IPS-20b (cell line): ENCODE measurements at regions not wholly inside any gene's neighbourhood (a gene's known extent, or its start where the extent isn't known, plus 50 kb on each side); places are given as distances from the start of the nearest gene placed in this dataset.
"Not testable (repeated sequence)": the region's sequence is repeated elsewhere in the genome, so short reads cannot be mapped to it uniquely, and the experiment has no call there.

ENCODE experiments used
- H3K27ac ChIP-seq: one replicate; pipeline ENCODE4 v1.5.1; 2013; ENCODE audit warnings: low read length
- H3K27me3 ChIP-seq: 2 replicates; pipeline ENCODE4 v1.6.1; 2013; ENCODE audit warnings: mild to moderate bottlenecking, low read length, inconsistent platforms; ENCODE audit not compliant: insufficient read depth
- H3K36me3 ChIP-seq: 2 replicates; pipeline ENCODE4 v1.6.1; 2013; ENCODE audit warnings: low read depth, mild to moderate bottlenecking, inconsistent platforms, low read length, moderate library complexity; ENCODE audit not compliant: insufficient read depth
- H3K4me1 ChIP-seq: 2 replicates; pipeline ENCODE4 v1.6.1; 2013; ENCODE audit warnings: mild to moderate bottlenecking, control low read depth, inconsistent platforms, low read length, moderate library complexity; ENCODE audit not compliant: insufficient read depth
- H3K4me3 ChIP-seq: 2 replicates; pipeline ENCODE4 v1.5.1; 2013; ENCODE audit warnings: mild to moderate bottlenecking, low read length, inconsistent platforms
- H3K9ac ChIP-seq: 2 replicates; pipeline ENCODE4 v1.6.1; 2013; ENCODE audit warnings: low read depth, mild to moderate bottlenecking, inconsistent platforms, low read length, moderate library complexity
- H3K9me3 ChIP-seq: 2 replicates; pipeline ENCODE4 v1.6.1; 2013; ENCODE audit warnings: mild to moderate bottlenecking, low read depth, low read length, inconsistent platforms; ENCODE audit not compliant: insufficient read depth

- H3K27me3 ChIP-seq = no peaks in the 10 kb centered on the region
- no peak overlapping the region for H3K27ac ChIP-seq
- H3K9ac ChIP-seq = no peak overlapping the region
- H3K4me3 ChIP-seq = no peak overlapping the region
- H3K4me1 ChIP-seq = 0 out of 2 replicates have a peak, but pooled peaks cover 6% of the 10 kb centered on the region
- no peaks in the 10 kb centered on the region for H3K9me3 ChIP-seq
- H3K36me3 ChIP-seq = no peaks in the 10 kb centered on the region
These were observed 73.3 kb upstream of the PRKG1 start for GRCh38 chr10:51000976-51001375.

GRCh38 chr10:51001587-51001986 lies 72.7 kb upstream of the PRKG1 start:
- Histone ChIP-seq H3K27ac (no peak overlapping the region), H3K9me3 (no peaks in the 10 kb centered on the region), H3K4me1 (peaks cover 12% of the 10 kb centered on the region; the same call in 1 of the 2 replicates), H3K9ac (no peak overlapping the region), H3K27me3 (no peaks in the 10 kb centered on the region), H3K4me3 (no peak overlapping the region), H3K36me3 (no peaks in the 10 kb centered on the region)

- Histone ChIP-seq H3K4me1 (peaks cover 13% of the 10 kb centered on the region; the same call in 1 of the 2 replicates), H3K36me3 (no peaks in the 10 kb centered on the region), H3K9me3 (no peaks in the 10 kb centered on the region), H3K9ac (no peak overlapping the region), H3K27ac (no peak overlapping the region), H3K27me3 (no peaks in the 10 kb centered on the region), H3K4me3 (no peak overlapping the region)
These were observed 71.8 kb upstream of the PRKG1 start for GRCh38 chr10:51002469-51002868.

- no peak overlapping the region for H3K9ac ChIP-seq
- H3K36me3 ChIP-seq = no peaks in the 10 kb centered on the region
- H3K4me3 ChIP-seq = no peak overlapping the region
- no peak overlapping the region for H3K27ac ChIP-seq
- no peaks in the 10 kb centered on the region for H3K27me3 ChIP-seq
- H3K4me1 ChIP-seq = peaks cover 13% of the 10 kb centered on the region; the same call in 1 of the 2 replicates
- H3K9me3 ChIP-seq = no peaks in the 10 kb centered on the region
These were observed 69.5 kb upstream of the PRKG1 start for GRCh38 chr10:51004776-51005175.

- Histone ChIP-seq H3K4me1 (peaks cover 13% of the 10 kb centered on the region; the same call in 1 of the 2 replicates), H3K9ac (no peak overlapping the region), H3K36me3 (no peaks in the 10 kb centered on the region), H3K9me3 (no peaks in the 10 kb centered on the region), H3K27me3 (no peaks in the 10 kb centered on the region), H3K4me3 (no peak overlapping the region), H3K27ac (no peak overlapping the region)
These were observed 68.7 kb upstream of the PRKG1 start for GRCh38 chr10:51005551-51005950.

- no peak overlapping the region for H3K27ac ChIP-seq
- H3K36me3 ChIP-seq = no peaks in the 10 kb centered on the region
- no peak overlapping the region for H3K9ac ChIP-seq
- H3K9me3 ChIP-seq = no peaks in the 10 kb centered on the region
- peaks cover 13% of the 10 kb centered on the region; the same call in 1 of the 2 replicates for H3K4me1 ChIP-seq
- H3K27me3 ChIP-seq = no peaks in the 10 kb centered on the region
- no peak overlapping the region for H3K4me3 ChIP-seq
These were observed 67.6 kb upstream of the PRKG1 start for GRCh38 chr10:51006686-51007085.

- Histone ChIP-seq H3K4me3 (no peak overlapping the region), H3K27me3 (no peaks in the 10 kb centered on the region), H3K27ac (no peak overlapping the region), H3K4me1 (peaks cover 13% of the 10 kb centered on the region; the same call in 1 of the 2 replicates), H3K36me3 (no peaks in the 10 kb centered on the region), H3K9ac (no peak overlapping the region), H3K9me3 (no peaks in the 10 kb centered on the region)
These were observed 66.5 kb upstream of the PRKG1 start for GRCh38 chr10:51007781-51008180.

GRCh38 chr10:51008346-51008745 lies 65.9 kb upstream of the PRKG1 start:
- Histone ChIP-seq H3K9ac (no peak overlapping the region), H3K27me3 (no peaks in the 10 kb centered on the region), H3K9me3 (no peaks in the 10 kb centered on the region), H3K4me3 (no peak overlapping the region), H3K36me3 (no peaks in the 10 kb centered on the region), H3K4me1 (peaks cover 13% of the 10 kb centered on the region; the same call in 1 of the 2 replicates), H3K27ac (no peak overlapping the region)

GRCh38 chr10:51010977-51011376 lies 63.3 kb upstream of the PRKG1 start:
- H3K36me3 ChIP-seq = no peaks in the 10 kb centered on the region
- H3K9ac ChIP-seq = no peak overlapping the region
- no peak overlapping the region for H3K27ac ChIP-seq
- H3K4me3 ChIP-seq = no peak overlapping the region
- H3K27me3 ChIP-seq = no peaks in the 10 kb centered on the region
- no peaks in the 10 kb centered on the region for H3K9me3 ChIP-seq
- H3K4me1 ChIP-seq = peaks cover 7% of the 10 kb centered on the region; the same call in 1 of the 2 replicates

- H3K27me3 ChIP-seq = no peaks in the 10 kb centered on the region
- H3K9ac ChIP-seq = no peak overlapping the region
- H3K9me3 ChIP-seq = no peaks in the 10 kb centered on the region
- no peaks in the 10 kb centered on the region for H3K4me1 ChIP-seq
- no peak overlapping the region for H3K4me3 ChIP-seq
- H3K36me3 ChIP-seq = no peaks in the 10 kb centered on the region
- no peak overlapping the region for H3K27ac ChIP-seq
These were observed 62.2 kb upstream of the PRKG1 start for GRCh38 chr10:51012073-51012472.

- Histone ChIP-seq H3K27ac (no peak overlapping the region), H3K9ac (no peak overlapping the region), H3K36me3 (no peaks in the 10 kb centered on the region), H3K27me3 (no peaks in the 10 kb centered on the region), H3K4me1 (no peaks in the 10 kb centered on the region), H3K9me3 (no peaks in the 10 kb centered on the region), H3K4me3 (no peak overlapping the region)
These were observed 59.5 kb upstream of the PRKG1 start for GRCh38 chr10:51014680-51015389.

GRCh38 chr10:51015390-51015754 lies 58.9 kb upstream of the PRKG1 start:
- not testable (repeated sequence) for H3K4me3 ChIP-seq, H3K9me3 ChIP-seq, H3K4me1 ChIP-seq, H3K27ac ChIP-seq, H3K36me3 ChIP-seq, H3K27me3 ChIP-seq, H3K9ac ChIP-seq
